ENCODE measurements at regions not wholly inside any gene's neighbourhood (a gene's known extent, or its start where the extent isn't known, plus 50 kb on each side); places are given as distances from the start of the nearest gene placed in this dataset.
"Not testable (repeated sequence)": the region's sequence is repeated elsewhere in the genome, so short reads cannot be mapped to it uniquely, and the experiment has no call there.

DNA sequence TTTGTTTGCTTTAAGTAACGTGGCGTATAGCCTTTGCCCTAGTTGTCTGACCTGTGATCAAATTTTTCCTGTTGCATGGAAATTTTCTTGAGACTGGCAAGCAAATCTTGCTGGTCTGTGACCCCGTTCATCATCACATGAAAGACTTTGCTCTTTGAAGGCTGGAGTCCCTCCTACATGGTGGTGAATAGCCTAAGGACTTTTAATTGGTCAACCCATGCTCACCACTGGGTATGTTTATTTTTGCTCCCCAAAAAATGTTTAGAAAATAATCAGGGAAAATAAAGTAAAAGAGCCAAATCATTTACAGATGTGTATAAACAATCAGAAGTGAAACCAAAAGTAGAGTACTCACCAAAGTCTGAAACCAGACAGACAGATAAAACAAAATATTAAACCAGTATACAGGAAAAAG, 1075.3 kb upstream of the ALCAM start:
- intact Hi-C loops (cut with DNase I) = no loop called here
- DNase-seq (ENCODE audit: low spot score) = no peak

DNA sequence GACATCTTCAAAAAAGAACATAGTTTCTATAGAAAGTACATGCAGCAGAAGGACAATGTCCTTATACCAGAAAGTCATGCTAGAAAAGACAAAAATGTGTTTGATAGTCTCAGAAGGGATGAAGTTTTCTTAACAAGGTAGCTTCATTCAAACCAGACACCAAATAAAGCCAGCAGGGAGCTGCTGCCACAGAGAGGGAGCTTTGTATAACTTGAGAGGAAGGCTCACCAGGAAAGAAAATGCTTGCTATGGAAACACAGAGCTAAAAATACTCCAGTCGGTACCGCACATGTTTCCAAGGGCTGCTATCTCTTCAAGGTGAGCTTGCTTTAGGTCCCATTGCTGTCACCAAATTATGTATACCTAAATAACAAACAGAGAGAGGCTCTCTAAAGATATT, 1074.8 kb upstream of the ALCAM start:
- no peak for DNase-seq (ENCODE audit: low spot score)

DNA sequence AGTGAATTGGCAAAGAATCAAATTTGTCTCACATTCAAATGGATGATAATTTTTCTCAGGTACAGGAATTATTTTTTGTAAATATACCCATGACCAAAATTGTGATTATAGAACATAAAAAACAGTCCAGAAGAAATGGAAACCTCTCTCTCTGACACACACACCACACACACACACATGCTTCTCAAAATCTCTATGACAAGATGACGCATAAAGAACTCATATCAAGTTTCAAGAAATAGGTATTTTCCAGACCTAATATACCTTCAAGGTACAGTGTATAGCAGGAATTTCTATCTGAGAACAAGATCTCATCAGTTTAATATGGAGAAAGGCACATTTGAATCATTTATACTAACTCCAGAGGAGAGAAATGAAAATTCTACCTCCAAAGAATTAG, 1069.1 kb upstream of the ALCAM start:
- intact Hi-C loops (cut with DNase I) = no loop called here
- DNase-seq (ENCODE audit: low spot score) = no peak

More for the DNA sequence above, 1074.8 kb upstream of the ALCAM start:
- intact Hi-C loops (cut with DNase I) = no loop called here

DNA sequence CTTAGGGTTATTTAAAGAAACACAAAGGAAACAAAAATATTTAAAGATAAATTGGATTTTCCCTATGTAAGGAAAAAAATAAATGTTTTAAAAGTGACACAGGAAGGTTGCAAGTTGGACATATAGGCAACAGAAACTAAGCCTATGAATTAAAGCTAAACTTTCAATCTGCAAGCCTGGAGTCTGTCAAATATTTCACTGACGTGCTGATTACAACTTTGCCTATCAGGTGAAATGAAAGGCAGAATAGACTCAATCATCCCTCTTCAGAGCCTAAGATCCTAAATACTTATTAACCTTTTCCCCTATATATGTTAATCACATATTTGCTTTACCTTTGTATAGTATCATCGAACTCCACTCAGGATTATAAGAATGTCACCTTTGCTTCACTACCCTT, 1068.0 kb upstream of the ALCAM start:
- intact Hi-C loops (cut with DNase I) = no loop called here
- no peak for DNase-seq (ENCODE audit: low spot score)

DNA sequence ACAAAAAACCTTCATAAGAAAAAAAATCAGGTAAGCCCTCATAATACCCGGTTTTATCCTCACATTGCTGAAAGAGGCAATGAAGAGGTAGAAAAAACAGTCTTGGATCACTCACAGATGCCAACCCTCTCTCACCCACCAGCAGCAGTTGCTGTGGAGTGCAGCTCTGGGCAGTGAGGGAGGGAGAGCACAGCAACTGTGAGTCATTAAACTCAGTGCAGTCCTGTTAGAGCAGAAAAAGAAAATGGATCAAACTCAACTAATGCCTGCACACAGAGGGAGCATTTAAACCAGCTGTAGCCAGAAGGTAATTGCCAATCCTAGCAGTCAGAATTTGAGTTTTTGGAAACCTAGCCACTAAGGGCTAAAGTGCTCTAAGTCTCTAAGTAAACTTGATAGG, 1050.6 kb upstream of the ALCAM start:
- intact Hi-C loops (cut with DNase I) = no loop called here
- no peak for DNase-seq (ENCODE audit: low spot score)

DNA sequence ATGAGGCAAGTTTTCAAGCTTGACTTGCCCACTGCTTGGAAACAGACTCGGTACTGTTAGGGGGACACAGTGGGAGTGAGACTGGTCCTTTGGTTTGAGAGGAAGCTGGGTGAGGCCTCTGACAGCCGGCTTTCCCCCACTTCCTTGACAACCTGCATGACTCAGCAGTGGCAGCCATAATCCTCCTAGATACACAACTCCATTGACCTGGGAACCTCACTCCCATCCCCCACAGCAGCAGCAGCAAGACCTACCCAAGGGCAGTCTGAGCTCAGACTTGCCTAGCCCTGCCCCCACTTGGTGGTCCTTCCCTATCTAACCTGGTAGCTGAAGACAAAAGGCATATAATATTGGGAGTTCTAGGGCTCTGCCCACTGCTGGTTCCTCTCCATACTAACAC, 1043.5 kb upstream of the ALCAM start:
- intact Hi-C loops (cut with DNase I) = no loop called here
- DNase-seq (ENCODE audit: low spot score) = no peak

DNA sequence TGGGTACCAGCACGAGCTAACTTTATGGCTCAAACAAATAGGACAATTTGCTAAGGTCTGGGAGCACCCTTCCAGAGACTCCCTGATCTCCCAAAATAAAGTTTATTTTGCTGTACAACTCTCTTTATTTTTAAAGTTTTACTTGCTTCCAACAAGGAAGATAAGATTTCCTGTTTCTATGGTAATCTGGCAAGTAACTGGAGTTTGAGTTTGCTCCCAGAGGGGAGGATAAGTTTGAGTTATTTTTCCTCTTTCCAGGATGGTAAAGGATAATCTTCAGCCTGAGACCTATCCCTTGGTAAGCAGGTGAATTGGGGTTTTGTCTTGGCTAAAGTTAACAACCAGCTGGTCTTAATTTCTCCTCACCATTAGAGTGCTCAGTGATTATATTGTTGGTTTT, 1019.4 kb upstream of the ALCAM start:
- intact Hi-C loops (cut with DNase I) = no loop called here
- no peak for DNase-seq (ENCODE audit: low spot score)

DNA sequence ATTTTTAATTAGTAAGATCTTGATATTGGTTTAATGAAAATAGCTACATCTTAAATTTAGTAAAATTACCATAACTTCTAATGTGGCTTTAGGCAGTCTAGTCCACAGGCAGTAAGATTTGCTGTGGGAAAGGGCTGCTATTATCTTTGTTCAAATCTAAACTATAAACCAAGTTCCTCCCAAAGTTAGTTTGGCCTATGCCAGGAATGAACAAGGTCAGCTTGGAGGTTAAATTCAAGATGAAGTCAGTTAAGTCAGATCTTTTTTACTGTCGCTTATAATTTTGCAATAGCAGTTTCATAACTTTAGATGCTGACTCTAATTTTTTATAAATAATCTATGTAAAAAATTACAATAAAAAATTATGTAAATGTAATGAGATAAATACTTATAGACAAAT, 1016.9 kb upstream of the ALCAM start:
- no peak for DNase-seq (ENCODE audit: low spot score)
- intact Hi-C loops (cut with DNase I) = no loop called here

DNA sequence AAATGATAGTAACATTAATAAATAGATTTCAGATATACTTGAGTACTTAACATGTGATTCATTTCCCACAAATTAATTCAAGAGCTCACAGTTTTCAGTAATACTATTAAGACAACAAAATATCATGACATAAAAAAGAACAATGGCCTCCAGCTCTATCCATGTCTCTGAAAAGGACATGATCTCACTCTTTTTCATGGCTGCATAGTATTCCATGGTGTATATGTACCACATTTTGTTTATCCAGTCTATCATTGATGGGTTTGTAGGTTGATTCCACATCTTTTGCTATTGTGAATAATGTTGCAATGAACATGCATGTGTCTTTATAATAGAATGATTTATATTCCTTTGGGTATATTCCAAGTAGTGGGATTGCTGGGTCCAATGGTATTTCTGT, 1012.8 kb upstream of the ALCAM start:
- no peak for DNase-seq (ENCODE audit: low spot score)
- intact Hi-C loops (cut with DNase I) = no loop called here

DNA sequence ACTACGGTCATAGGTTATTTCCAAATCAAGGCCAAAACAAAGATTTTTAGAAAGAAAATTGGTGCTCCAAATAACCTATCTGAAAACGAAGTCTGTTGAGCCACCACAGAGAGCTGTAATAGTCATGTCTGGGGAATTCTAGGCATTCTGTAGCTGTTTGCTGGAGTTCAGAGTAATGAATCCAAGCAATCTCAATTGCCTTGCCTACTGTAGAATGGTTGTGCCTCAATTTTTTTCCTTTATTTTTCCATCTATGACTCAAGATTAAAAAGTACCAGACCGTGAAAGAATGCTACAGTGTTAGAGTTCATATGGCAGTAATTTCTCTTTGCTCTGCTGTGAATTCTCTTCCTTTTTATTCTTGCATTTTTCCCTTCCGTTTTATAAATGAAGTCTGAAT, 1007.2 kb upstream of the ALCAM start:
- DNase-seq (ENCODE audit: low spot score) = no peak
- intact Hi-C loops (cut with DNase I) = no loop called here

DNA sequence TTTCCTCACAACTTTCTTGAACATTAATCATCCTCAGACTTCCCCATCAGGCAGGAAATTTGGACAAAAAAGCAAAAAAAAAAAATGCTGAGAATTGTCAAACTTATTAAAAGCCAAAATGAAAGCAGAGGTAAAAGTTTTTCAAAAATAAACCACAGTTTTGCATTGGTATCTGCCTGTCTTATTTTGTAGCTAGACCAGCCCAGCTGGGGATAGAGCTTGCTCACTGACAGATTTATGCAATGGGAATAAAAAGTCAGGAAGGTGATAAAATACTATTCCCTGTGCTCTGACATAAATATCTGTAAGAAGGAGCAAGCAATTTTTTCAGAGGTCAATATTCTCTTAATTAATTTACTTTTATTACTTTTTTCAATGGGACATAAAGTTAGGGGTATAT, 1006.7 kb upstream of the ALCAM start:
- intact Hi-C loops (cut with DNase I) = no loop called here
- no peak for DNase-seq (ENCODE audit: low spot score)

DNA sequence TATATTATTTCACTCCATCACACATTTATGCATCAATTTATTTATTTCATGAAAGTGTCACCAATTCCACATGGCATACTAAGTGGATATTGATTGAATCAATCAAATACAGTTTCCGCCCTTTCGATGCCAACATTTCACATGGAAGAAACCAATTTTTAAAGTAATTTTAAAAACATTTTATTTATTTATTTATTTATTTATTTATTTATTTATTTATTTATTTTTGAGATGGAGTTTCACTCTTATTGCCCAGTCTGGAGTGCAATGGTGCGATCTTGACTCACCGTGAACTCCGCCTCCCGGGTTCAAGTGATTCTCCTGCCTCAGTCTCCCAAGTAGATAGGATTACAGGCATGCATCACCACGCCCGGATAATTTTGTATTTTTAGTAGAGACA, 1005.0 kb upstream of the ALCAM start:
- intact Hi-C loops (cut with DNase I); DNase-seq (ENCODE audit: low spot score): not testable (repeated sequence)

DNA sequence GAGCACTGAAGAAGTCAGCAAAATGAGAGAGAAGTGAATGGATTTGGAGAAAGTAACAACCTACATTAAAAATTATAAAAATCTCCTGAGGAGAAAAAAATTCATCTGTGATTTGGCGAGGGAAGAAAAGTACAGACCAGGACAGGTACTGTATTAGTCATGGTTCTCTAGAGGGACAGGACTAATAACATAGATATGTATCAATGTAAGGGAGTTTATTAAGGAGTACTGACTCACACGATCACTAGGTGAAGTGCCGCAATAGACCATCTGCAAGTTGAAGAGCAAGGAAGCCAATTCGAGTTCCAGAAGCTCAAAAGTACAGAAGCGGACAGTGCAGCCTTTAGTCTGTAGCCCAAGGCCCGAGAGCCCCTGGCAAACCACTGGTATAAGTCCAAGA, 1004.4 kb upstream of the ALCAM start:
- no peak for DNase-seq (ENCODE audit: low spot score)
- intact Hi-C loops (cut with DNase I) = no loop called here

DNA sequence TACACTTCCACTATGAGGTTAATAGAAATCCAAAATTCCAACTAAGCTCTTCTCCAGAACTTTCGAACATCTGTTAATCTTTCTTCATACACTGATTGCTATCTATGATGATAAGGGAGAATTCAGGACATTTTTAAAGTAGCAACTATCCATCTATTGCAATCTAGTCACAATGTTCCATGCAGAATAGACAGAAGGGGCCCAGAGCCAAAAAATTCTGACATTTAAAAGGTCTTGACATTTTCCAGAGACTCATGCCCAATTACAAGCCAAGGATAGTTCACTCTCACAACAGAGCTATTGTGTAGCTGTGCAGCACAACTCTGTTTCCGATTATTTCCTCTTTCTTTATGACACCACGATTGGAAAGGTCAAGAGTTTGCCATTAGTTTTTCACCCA, 999.7 kb upstream of the ALCAM start:
- intact Hi-C loops (cut with DNase I) = no loop called here
- no peak for DNase-seq (ENCODE audit: low spot score)

DNA sequence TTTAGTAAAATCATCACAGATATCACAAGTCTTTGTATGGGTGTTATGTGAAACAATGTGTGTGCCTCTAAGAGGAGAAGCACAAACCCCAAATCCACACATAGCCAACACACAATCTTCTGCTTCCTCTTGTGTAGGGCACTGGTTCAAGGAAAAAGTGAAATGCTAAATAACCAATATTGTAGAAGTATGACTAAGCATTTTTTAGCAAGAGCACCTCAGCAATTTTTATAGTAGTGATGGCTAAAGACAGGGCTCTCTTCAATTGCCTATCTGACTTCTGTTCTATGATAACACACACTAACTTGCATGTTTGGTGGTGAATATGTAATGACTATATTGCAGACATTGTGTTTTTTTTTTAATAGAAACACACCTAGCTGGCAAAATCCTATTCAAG, 997.9 kb upstream of the ALCAM start:
- intact Hi-C loops (cut with DNase I) = no loop called here
- DNase-seq (ENCODE audit: low spot score) = no peak

DNA sequence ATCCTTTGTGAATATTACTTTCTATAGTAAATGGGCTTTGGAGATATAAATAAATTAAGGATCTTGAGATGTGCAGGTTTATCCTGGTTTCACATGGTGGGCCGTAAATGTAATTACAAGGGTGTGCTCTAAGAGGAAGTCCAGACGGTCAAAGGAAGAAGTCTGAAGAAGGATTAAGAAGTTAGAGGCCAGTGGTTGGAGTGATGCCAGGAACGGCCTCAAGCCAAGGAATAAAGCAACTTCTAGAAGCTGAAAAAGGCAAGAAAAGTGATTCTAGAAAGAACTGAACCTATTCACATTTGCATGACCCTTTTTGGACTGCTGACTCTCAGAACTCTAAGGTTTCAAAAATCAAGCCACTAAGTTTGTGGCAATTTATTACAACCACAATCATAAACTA, 981.3 kb upstream of the ALCAM start:
- intact Hi-C loops (cut with DNase I) = no loop called here
- no peak for DNase-seq (ENCODE audit: low spot score)

DNA sequence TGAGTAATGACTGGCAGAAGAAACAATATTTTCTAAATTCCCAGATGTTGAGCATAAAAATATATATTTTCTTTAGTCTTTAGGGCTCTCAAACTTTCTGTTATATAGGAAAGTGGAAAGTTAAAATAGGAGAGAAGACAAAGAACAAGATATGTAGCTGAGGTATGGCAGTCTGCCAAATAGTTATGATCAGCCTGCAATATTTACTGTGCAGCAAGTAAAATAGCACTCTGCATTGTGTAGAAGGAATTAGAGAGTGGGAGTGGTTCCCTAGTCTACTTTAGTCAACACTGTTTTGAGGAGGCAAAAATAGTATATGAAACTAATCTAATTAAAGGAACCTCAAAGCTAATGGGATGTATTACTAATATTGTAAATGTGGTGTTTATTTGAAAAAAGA, 978.1 kb upstream of the ALCAM start:
- intact Hi-C loops (cut with DNase I) = no loop called here
- no peak for DNase-seq (ENCODE audit: low spot score)

DNA sequence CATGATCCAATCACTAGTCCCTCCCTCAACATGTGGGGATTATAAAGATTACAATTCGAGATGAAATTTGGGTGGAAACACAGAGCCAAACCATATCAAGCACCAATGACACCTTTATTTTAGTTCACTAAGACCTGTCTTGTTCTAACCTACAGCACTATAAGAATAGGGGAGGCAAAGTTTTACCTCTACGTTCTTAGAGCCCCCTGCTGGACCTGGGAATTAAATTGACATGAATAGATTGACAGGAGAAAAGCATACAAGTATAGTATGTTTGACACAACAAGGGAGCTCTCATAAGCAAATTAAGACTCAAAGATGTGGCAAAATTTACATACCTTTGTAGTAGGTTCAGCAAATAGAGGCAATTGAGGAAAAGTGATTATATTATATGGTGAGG, 974.4 kb upstream of the ALCAM start:
- intact Hi-C loops (cut with DNase I) = no loop called here
- no peak for DNase-seq (ENCODE audit: low spot score)

DNA sequence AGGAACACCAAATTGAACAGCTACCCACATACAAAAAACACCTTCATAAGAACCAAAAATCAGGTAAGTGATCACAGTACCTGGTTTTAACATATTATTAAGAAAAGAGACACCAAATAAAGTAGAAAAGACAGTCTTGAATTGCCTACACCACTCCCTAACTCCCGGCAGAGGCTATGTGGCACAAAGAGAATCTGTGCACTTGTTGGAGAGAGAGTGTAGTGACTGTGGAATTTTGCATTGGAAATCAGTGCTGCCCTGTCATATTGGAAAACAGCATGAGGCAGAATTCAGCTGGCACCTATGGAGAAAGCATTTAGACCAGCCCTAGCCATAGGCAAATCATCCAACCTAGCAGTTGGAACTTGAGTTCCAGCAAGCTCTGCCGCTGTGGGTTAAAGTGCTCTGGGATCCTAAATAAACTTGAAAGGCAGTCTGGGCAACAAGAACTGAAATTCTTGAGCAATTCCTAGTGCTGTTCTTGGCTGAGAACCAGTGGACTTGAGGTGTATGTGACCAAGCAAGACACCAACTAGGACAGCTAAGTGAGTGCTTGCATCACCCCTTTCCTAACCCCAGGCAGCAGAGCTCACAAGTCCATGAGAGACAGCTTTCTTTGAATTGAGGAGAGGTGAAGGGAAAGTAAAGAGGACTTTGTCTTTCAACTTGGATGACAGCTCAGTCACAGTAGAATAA, 969.6 kb upstream of the ALCAM start:
- intact Hi-C loops (cut with DNase I) = no loop called here
- no peak for DNase-seq (ENCODE audit: low spot score)

DNA sequence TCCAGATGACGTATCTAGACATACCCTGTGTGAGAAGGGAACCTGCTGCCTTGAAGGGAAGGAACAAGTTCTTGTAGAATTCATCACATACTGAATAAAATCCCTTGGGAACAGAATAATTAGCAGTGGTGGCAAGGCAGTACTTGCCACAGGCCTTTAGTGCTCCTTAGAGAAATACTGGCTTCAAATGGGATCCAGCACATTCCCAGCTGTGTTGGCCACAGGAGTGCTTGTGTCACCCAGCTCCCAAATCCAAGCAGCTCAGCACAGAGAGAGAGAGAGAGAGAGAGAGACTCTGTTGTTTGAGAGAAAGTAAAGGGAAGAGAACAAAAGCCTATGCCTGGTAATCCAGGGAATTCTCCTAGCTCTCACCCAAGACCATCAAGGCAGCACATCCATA, 969.0 kb upstream of the ALCAM start:
- no peak for DNase-seq (ENCODE audit: low spot score)
- intact Hi-C loops (cut with DNase I) = no loop called here

DNA sequence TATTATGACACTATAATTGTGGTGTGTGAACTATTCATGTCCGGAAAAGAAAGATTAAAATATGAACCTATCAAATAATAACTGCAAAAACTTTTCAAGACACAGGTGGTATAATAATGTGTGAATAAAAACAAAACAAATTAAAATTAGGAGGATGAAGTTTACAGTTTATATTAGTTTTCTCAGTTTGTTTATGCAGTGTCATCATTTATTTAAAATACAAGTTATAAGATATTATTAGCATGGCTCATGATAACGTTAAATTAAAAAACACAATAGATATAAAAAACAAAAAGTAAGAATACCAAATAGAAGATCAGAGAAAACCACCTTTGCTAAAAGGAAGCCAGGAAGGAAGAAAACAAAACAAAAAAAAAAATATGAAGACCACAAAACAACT, 963.8 kb upstream of the ALCAM start:
- intact Hi-C loops (cut with DNase I) = no loop called here

DNA sequence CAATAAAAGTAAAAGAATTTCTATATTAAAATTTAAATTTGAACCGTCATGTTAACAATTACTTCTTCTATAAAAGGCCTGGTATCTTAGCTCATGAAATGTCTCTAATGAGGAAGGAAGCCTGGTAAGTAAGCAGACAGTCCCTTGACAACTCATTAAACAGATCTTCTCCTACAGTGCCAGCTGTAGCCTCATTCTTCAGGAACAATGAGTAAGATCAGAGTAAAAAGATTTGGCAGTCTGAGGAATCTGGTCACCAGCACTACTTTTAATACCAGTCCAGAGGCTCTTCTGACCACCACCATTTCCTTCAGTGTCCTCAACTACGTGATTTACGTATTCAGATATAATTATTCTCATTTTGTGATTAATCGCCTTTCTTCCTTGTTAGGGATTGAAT, 955.0 kb upstream of the ALCAM start:
- no peak for DNase-seq (ENCODE audit: low spot score)
- intact Hi-C loops (cut with DNase I) = no loop called here

More for the DNA sequence above, 963.8 kb upstream of the ALCAM start:
- no peak for DNase-seq (ENCODE audit: low spot score)
